B cell (primary cell): ENCODE measurements at regions not wholly inside any gene's neighbourhood (a gene's known extent, or its start where the extent isn't known, plus 50 kb on each side); places are given as distances from the start of the nearest gene placed in this dataset.

Experiments
- CTCF ChIP-seq: fragments of 200-600 bp; IDR thresholded peaks from one replicate; pipeline ENCODE4 v1.8.0; 2022; ENCODE audit warnings: antibody characterized with exemption, mild to moderate bottlenecking
- EZH2 ChIP-seq: IDR thresholded peaks from 2 replicates; pipeline ENCODE4 v1.6.1; 2012; ENCODE audit warnings: borderline replicate concordance, low read depth, mild to moderate bottlenecking, moderate library complexity, low read length; ENCODE audit not compliant: insufficient read depth, poor library complexity, severe bottlenecking

DNA sequence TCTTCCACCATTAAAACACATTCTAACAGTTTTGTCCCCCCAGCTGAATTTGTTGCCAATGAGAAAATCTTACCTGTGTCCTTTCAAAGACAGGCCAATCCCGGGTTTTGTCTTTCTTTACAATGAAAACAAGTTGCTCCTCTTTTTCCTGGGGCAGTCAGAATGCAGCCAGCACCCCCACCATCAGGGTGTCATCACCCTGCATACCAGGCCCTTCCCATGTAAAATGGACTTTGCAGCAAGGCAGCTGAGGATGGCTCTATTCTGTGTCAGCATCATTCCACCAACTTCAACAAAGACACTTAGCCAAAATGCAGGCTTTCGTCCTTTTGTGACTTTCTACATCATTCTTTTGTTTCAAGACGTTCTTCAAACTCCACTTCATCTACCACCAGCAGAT, 490.9 kb downstream of the OCA2 start:
- TF ChIP-seq CTCF = no peak
- no peak for TF ChIP-seq EZH2
